Liver (tissue), 3 donors: ENCODE measurements at regions not wholly inside any gene's neighbourhood (a gene's known extent, or its start where the extent isn't known, plus 50 kb on each side); places are given as distances from the start of the nearest gene placed in this dataset.

Experiments
- HNF4G ChIP-seq: IDR thresholded peaks from 2 replicates; pipeline ENCODE4 v1.6.1; 2016; ENCODE audit warnings: antibody characterized with exemption
- NR2F2 ChIP-seq: IDR thresholded peaks from 2 replicates; pipeline ENCODE4 v1.6.1; 2016; ENCODE audit warnings: antibody characterized with exemption
- TAF1 ChIP-seq: conservative IDR thresholded peaks from 2 replicates; pipeline ENCODE4 v1.6.1; 2016; ENCODE audit warnings: antibody characterized with exemption, mild to moderate bottlenecking
- TF ChIP-seq, protein P1 (sequence below): IDR thresholded peaks from 2 replicates; pipeline ENCODE4 v1.6.1; 2016; ENCODE audit warnings: antibody characterized with exemption
- TF ChIP-seq, protein P2 (sequence below): IDR thresholded peaks from 2 replicates; pipeline ENCODE4 v1.6.1; 2016; ENCODE audit warnings: antibody characterized with exemption
- TF ChIP-seq, protein P3 (sequence below): fragments of 150-350 bp; IDR thresholded peaks from 2 replicates; pipeline ENCODE4 v1.5.1; 2017; ENCODE audit warnings: improper control_type of control experiment, low read depth, low read length; ENCODE audit not compliant: missing input control
- donor health status: healthy.
- donor health status: healthy.

DNA sequence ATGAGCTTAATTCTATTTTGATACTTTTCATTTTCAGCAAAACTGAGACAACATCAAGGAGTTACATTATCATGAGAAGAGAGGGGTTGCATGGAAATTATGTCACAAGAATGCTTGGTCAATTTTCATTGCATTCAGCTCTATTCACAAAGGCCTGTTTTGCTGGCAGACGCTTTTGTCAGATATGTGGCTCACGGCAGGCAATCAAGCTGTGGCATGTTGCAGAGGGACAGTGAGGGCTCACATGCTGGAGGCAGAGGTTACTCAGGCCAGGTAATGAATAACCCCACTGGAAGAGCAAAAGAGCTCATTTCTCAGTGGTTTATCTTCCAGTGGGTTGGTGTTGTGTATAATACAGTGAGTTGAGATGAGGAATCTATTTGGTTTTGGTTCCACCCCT is 98.7 kb upstream of the RBFOX1 start:
- TF ChIP-seq, protein P1, sequence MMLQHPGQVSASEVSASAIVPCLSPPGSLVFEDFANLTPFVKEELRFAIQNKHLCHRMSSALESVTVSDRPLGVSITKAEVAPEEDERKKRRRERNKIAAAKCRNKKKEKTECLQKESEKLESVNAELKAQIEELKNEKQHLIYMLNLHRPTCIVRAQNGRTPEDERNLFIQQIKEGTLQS = no peak
- TF ChIP-seq TAF1 = no peak
- no peak for TF ChIP-seq HNF4G
- TF ChIP-seq, protein P2, sequence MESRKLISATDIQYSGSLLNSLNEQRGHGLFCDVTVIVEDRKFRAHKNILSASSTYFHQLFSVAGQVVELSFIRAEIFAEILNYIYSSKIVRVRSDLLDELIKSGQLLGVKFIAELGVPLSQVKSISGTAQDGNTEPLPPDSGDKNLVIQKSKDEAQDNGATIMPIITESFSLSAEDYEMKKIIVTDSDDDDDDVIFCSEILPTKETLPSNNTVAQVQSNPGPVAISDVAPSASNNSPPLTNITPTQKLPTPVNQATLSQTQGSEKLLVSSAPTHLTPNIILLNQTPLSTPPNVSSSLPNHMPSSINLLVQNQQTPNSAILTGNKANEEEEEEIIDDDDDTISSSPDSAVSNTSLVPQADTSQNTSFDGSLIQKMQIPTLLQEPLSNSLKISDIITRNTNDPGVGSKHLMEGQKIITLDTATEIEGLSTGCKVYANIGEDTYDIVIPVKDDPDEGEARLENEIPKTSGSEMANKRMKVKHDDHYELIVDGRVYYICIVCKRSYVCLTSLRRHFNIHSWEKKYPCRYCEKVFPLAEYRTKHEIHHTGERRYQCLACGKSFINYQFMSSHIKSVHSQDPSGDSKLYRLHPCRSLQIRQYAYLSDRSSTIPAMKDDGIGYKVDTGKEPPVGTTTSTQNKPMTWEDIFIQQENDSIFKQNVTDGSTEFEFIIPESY = no peak
- TF ChIP-seq, protein P3, sequence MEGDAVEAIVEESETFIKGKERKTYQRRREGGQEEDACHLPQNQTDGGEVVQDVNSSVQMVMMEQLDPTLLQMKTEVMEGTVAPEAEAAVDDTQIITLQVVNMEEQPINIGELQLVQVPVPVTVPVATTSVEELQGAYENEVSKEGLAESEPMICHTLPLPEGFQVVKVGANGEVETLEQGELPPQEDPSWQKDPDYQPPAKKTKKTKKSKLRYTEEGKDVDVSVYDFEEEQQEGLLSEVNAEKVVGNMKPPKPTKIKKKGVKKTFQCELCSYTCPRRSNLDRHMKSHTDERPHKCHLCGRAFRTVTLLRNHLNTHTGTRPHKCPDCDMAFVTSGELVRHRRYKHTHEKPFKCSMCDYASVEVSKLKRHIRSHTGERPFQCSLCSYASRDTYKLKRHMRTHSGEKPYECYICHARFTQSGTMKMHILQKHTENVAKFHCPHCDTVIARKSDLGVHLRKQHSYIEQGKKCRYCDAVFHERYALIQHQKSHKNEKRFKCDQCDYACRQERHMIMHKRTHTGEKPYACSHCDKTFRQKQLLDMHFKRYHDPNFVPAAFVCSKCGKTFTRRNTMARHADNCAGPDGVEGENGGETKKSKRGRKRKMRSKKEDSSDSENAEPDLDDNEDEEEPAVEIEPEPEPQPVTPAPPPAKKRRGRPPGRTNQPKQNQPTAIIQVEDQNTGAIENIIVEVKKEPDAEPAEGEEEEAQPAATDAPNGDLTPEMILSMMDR = no peak
- TF ChIP-seq NR2F2 = no peak
